ENCODE measurements at regions not wholly inside any gene's neighbourhood (a gene's known extent, or its start where the extent isn't known, plus 50 kb on each side); places are given as distances from the start of the nearest gene placed in this dataset.

GRCh38 chr9:119091074-119091473, 278.2 kb downstream of the BRINP1 start:
- DNase-seq (ENCODE audit: low spot score): no peak

GRCh38 chr9:119092125-119092524, 277.1 kb downstream of the BRINP1 start:
- no peak for DNase-seq (ENCODE audit: low spot score)

- no peak for DNase-seq (ENCODE audit: low spot score)
Observed at GRCh38 chr9:119094086-119094485, 275.1 kb downstream of the BRINP1 start.

- DNase-seq (ENCODE audit: low spot score): no peak
Observed at GRCh38 chr9:119095072-119095471, 274.2 kb downstream of the BRINP1 start.

- DNase-seq (ENCODE audit: low spot score): no peak
Observed at GRCh38 chr9:119101048-119101447, 268.2 kb downstream of the BRINP1 start.

GRCh38 chr9:119114681-119115080, 254.6 kb downstream of the BRINP1 start:
- no peak for DNase-seq (ENCODE audit: low spot score)

Data from CD4-positive, alpha-beta T cell treated with Interleukin-2 at 100 ng/mL for 4 hours (primary cell).